H1 (cell line): ENCODE measurements at regions not wholly inside any gene's neighbourhood (a gene's known extent, or its start where the extent isn't known, plus 50 kb on each side); places are given as distances from the start of the nearest gene placed in this dataset.

Source experiments
- CTCF ChIA-PET: fragments of 300-600 bp; sonication (Branson Sonifier 250); formaldehyde crosslinking; loops from one replicate; lab custom pipeline; 2021; ENCODE audit not compliant: partially characterized antibody; lab: Charles Lee
- POLR2A ChIA-PET: fragments of 300-600 bp; sonication (Branson Sonifier 250); formaldehyde crosslinking; loops from one replicate; lab custom pipeline; 2021; ENCODE audit warnings: inconsistent platforms; ENCODE audit not compliant: partially characterized antibody; lab: Charles Lee
- DNase-seq, 2 experiments: peaks; one replicate each; pipeline versions ENCODE4 v3.0.0 to v3.0.0-alpha.2; 2010 to 2022; ENCODE audit warnings: low spot score in 2 of 2, low read depth in 1 of 2, mixed read lengths in 1 of 2
- FAIRE-seq: peaks from 2 replicates; lab custom pipeline; 2011; peaks lifted over from hg19 to GRCh38; lab: Jason Lieb, UNC
- H2AFZ ChIP-seq: 2 replicates; pipeline ENCODE4 v1.8.1; 2012; ENCODE audit warnings: low read length, inconsistent platforms
- H2AK5ac ChIP-seq: 2 replicates; pipeline ENCODE4 v1.6.1; 2013; ENCODE audit warnings: low read depth, low read length
- H2BK120ac ChIP-seq: replicated peaks from 2 replicates; pipeline ENCODE3; 2013; ENCODE audit warnings: low read depth, low read length, inconsistent platforms
- H2BK12ac ChIP-seq: 2 replicates; pipeline ENCODE4 v1.6.1; 2013; ENCODE audit warnings: low read depth, low read length
- H2BK15ac ChIP-seq: 2 replicates; pipeline ENCODE4 v1.6.1; 2013; ENCODE audit warnings: low read length
- H2BK20ac ChIP-seq: 2 replicates; pipeline ENCODE4 v1.6.1; 2013; ENCODE audit warnings: low read length
- H2BK5ac ChIP-seq: 2 replicates; pipeline ENCODE4 v1.6.1; 2013; ENCODE audit warnings: low read depth, low read length
- H3K14ac ChIP-seq: 2 replicates; pipeline ENCODE4 v1.6.1; 2013; ENCODE audit warnings: inconsistent platforms; ENCODE audit not compliant: insufficient read length
- H3K18ac ChIP-seq: 2 replicates; pipeline ENCODE4 v1.6.1; 2013; ENCODE audit warnings: low read length; ENCODE audit errors: extremely low read depth
- H3K23ac ChIP-seq: 2 replicates; pipeline ENCODE4 v1.6.1; 2013; ENCODE audit warnings: inconsistent platforms; ENCODE audit not compliant: insufficient read length
- H3K23me2 ChIP-seq: 2 replicates; pipeline ENCODE4 v1.6.1; 2013; ENCODE audit warnings: low read depth, low read length
- H3K27ac ChIP-seq: 2 replicates; pipeline ENCODE4 v1.6.1; 2011; ENCODE audit warnings: low read depth, low read length, inconsistent platforms
- H3K27me3 ChIP-seq, 4 experiments: replicated peaks in 1 of 4; 1 replicate in 1 of 4; 2 replicates in 3 of 4; pipeline versions ENCODE4 v1.6.1 to v1.8.1; 2011 to 2013; ENCODE audit warnings: low read length in 3 of 4, mild to moderate bottlenecking in 3 of 4, inconsistent platforms in 2 of 4, mixed read lengths in 2 of 4, moderate library complexity in 1 of 4; ENCODE audit not compliant: control insufficient read depth in 3 of 4, insufficient read depth in 3 of 4; ENCODE audit errors: extremely low read depth in 1 of 4
- H3K36me3 ChIP-seq, 4 experiments: 2 replicates each; pipeline versions ENCODE4 v1.6.1 to v1.8.1; 2011 to 2013; ENCODE audit warnings: mild to moderate bottlenecking in 4 of 4, low read length in 3 of 4, moderate library complexity in 2 of 4, control low read depth in 1 of 4, inconsistent platforms in 1 of 4; ENCODE audit not compliant: insufficient read depth in 4 of 4, control insufficient read depth in 2 of 4
- H3K4ac ChIP-seq: replicated peaks from 2 replicates; pipeline ENCODE3; 2013; ENCODE audit warnings: low read length, low read depth, mixed read lengths, inconsistent platforms; ENCODE audit not compliant: insufficient read length
- H3K4me1 ChIP-seq, 4 experiments: replicated peaks in 1 of 4; 1 replicate in 1 of 4; 2 replicates in 3 of 4; pipeline versions ENCODE4 v1.6.1 to v1.8.1; 2011 to 2013; ENCODE audit warnings: low read length in 3 of 4, inconsistent platforms in 2 of 4, mixed read lengths in 1 of 4; ENCODE audit not compliant: insufficient read depth in 4 of 4, control insufficient read depth in 3 of 4
- H3K4me2 ChIP-seq, 2 experiments: 2 replicates each; pipeline versions ENCODE4 v1.6.1 to v1.8.1; 2011 to 2013; ENCODE audit warnings: low read depth in 2 of 2, low read length in 2 of 2, control low read depth in 1 of 2, inconsistent platforms in 1 of 2, mild to moderate bottlenecking in 1 of 2; ENCODE audit not compliant: insufficient read depth in 1 of 2
- H3K4me3 ChIP-seq, 4 experiments: fragments of 200-600, 300-600 bp in 1 of 4; sonication (generic), shearing (Covaris generic), sonication (Bioruptor Twin) in 1 of 4; 2 replicates each; pipeline versions ENCODE4 v1.5.1 to v1.8.1; 2011 to 2016; ENCODE audit warnings: low read length in 4 of 4, low read depth in 3 of 4, control low read depth in 2 of 4, inconsistent platforms in 2 of 4, mild to moderate bottlenecking in 2 of 4, mixed read lengths in 1 of 4, moderate library complexity in 1 of 4; ENCODE audit not compliant: insufficient read depth in 2 of 4; ENCODE audit errors: extremely low read depth in 1 of 4
- H3K56ac ChIP-seq: replicated peaks from 2 replicates; pipeline ENCODE3; 2013; ENCODE audit warnings: low read depth, mild to moderate bottlenecking, mixed read lengths, low read length, inconsistent platforms; ENCODE audit not compliant: insufficient read length
- H3K79me1 ChIP-seq: 2 replicates; pipeline ENCODE4 v1.6.1; 2013; ENCODE audit warnings: low read depth, low read length, control low read depth
- H3K79me2 ChIP-seq, 2 experiments: 2 replicates each; pipeline versions ENCODE4 v1.6.1 to v1.8.1; 2012 to 2013; ENCODE audit warnings: low read length in 2 of 2, mild to moderate bottlenecking in 2 of 2, inconsistent platforms in 1 of 2; ENCODE audit not compliant: insufficient read depth in 2 of 2, control insufficient read depth in 1 of 2
- H3K9ac ChIP-seq, 4 experiments: replicated peaks in 1 of 4; 1 replicate in 1 of 4; 2 replicates in 3 of 4; pipeline versions ENCODE4 v1.6.1 to v1.8.1; 2011 to 2013; ENCODE audit warnings: low read depth in 3 of 4, low read length in 3 of 4, control low read depth in 2 of 4, mild to moderate bottlenecking in 2 of 4, moderate library complexity in 2 of 4, inconsistent platforms in 1 of 4; ENCODE audit errors: extremely low read depth in 1 of 4
- H3K9me3 ChIP-seq, 2 experiments: 2 replicates each; pipeline versions ENCODE4 v1.6.1 to v1.8.1; 2012 to 2013; ENCODE audit warnings: mild to moderate bottlenecking in 2 of 2, moderate library complexity in 2 of 2, control low read depth in 1 of 2, inconsistent platforms in 1 of 2, low read depth in 1 of 2, low read length in 1 of 2, mixed read lengths in 1 of 2; ENCODE audit not compliant: insufficient read depth in 2 of 2
- H4K20me1 ChIP-seq, 2 experiments: replicated peaks in 1 of 2; 2 replicates each; pipeline versions ENCODE3 to v1.8.1; 2011 to 2013; ENCODE audit warnings: inconsistent platforms in 2 of 2, low read length in 2 of 2, mild to moderate bottlenecking in 1 of 2; ENCODE audit not compliant: insufficient read depth in 2 of 2, control insufficient read depth in 1 of 2
- H4K5ac ChIP-seq: 2 replicates; pipeline ENCODE4 v1.6.1; 2013; ENCODE audit warnings: low read length, low read depth, mixed read lengths, inconsistent platforms; ENCODE audit not compliant: insufficient read length
- H4K8ac ChIP-seq: 2 replicates; pipeline ENCODE4 v1.8.0; 2013; ENCODE audit warnings: mild to moderate bottlenecking, moderate library complexity, low read length, inconsistent platforms; ENCODE audit not compliant: insufficient read depth; ENCODE audit errors: extremely low read depth
- H4K91ac ChIP-seq: replicated peaks from 2 replicates; pipeline ENCODE3; 2013; ENCODE audit warnings: low read length, mixed read lengths, inconsistent platforms; ENCODE audit not compliant: insufficient read length
- BACH1 ChIP-seq: IDR thresholded peaks from 2 replicates; pipeline ENCODE4 v1.6.1; 2012; ENCODE audit warnings: low read length, improper control_type of control experiment
- CBX8 ChIP-seq: fragments of 300-800, 300-1000 bp; sonication (generic); IDR thresholded peaks from 2 replicates; pipeline ENCODE4 v1.7.1; 2016; ENCODE audit warnings: low read depth, low read length, borderline replicate concordance
- CEBPB ChIP-seq: IDR thresholded peaks from 2 replicates; pipeline ENCODE4 v1.6.1; 2012; ENCODE audit warnings: low read depth, low read length
- CHD1 ChIP-seq: IDR thresholded peaks from 2 replicates; pipeline ENCODE4 v1.6.1; 2012; ENCODE audit warnings: low read depth, low read length, improper control_type of control experiment
- EZH2 ChIP-seq: fragments of 200-600 bp; sonication (generic); IDR thresholded peaks from 2 replicates; pipeline ENCODE4 v1.7.1; 2012; ENCODE audit warnings: low read depth, mild to moderate bottlenecking, moderate library complexity, low read length, inconsistent platforms; ENCODE audit not compliant: severe bottlenecking
- FOSL1 ChIP-seq: IDR thresholded peaks from 2 replicates; pipeline ENCODE4 v1.6.1; 2011; ENCODE audit warnings: mild to moderate bottlenecking, low read depth, low read length, moderate library complexity; ENCODE audit not compliant: insufficient read depth
- KDM5A ChIP-seq: fragments of 200-600 bp; IDR thresholded peaks from 2 replicates; pipeline ENCODE4 v1.7.1; 2012; ENCODE audit warnings: mild to moderate bottlenecking, low read length, inconsistent platforms, mixed read lengths
- NANOG ChIP-seq: IDR thresholded peaks from 2 replicates; pipeline ENCODE4 v1.6.1; 2011; ENCODE audit warnings: low read length, low read depth, mild to moderate bottlenecking, inconsistent platforms; ENCODE audit not compliant: insufficient read depth, poor library complexity, severe bottlenecking
- NRF1 ChIP-seq: IDR thresholded peaks from 2 replicates; pipeline ENCODE4 v1.6.1; 2011; ENCODE audit warnings: mild to moderate bottlenecking, low read depth, low read length, improper control_type of control experiment
- POU5F1 ChIP-seq: IDR thresholded peaks from 2 replicates; pipeline ENCODE4 v1.6.1; 2011; ENCODE audit warnings: low read depth, mild to moderate bottlenecking, low read length, moderate library complexity
- RXRA ChIP-seq: IDR thresholded peaks from 2 replicates; pipeline ENCODE4 v1.6.1; 2011; ENCODE audit warnings: low read depth, mild to moderate bottlenecking, low read length, moderate library complexity; ENCODE audit not compliant: insufficient read depth
- SIRT6 ChIP-seq: IDR thresholded peaks from one replicate; pipeline ENCODE4 v1.7.1; 2012; ENCODE audit warnings: low read length, inconsistent platforms
- TAF1 ChIP-seq: IDR thresholded peaks from 2 replicates; pipeline ENCODE4 v1.6.1; 2011; ENCODE audit warnings: mild to moderate bottlenecking, low read depth, low read length
- TBP ChIP-seq: IDR thresholded peaks from 2 replicates; pipeline ENCODE4 v1.6.1; 2011; ENCODE audit warnings: low read depth, low read length, improper control_type of control experiment
- TCF12 ChIP-seq: IDR thresholded peaks from 2 replicates; pipeline ENCODE4 v1.6.1; 2011; ENCODE audit warnings: low read depth, mild to moderate bottlenecking, low read length
- ZNF274 ChIP-seq: IDR thresholded peaks from 2 replicates; pipeline ENCODE4 v1.7.0; 2012; ENCODE audit warnings: low read length, borderline replicate concordance; ENCODE audit errors: extremely low read depth
- WGBS, 2 experiments: shearing (Covaris generic) in 1 of 2; methylation state at CpG; one replicate each; pipeline versions ENCODE4 v1.1.6 to v1.1.7; 2013 to 2015; ENCODE audit warnings: low lambda C conversion rate in 2 of 2, mixed read lengths in 2 of 2, inconsistent platforms in 1 of 2, low coverage in 1 of 2, missing lambda C conversion rate in 1 of 2; ENCODE audit not compliant: insufficient replicate concordance in 2 of 2, insufficient coverage in 1 of 2, insufficient read length in 1 of 2; ENCODE audit errors: extremely low coverage in 1 of 2, missing lambda C conversion rate in 1 of 2; 5-methylcytosine and 5-hydroxymethylcytosine counted together

- CTCF ChIA-PET: interaction anchor here (0.8 to 2.0 kb wide), 4 partner anchors 9 to 42 kb away, joined by 3 to 8 read pairs (median 4); no protein-coding TSS in a partner anchor
- Histone ChIP-seq H2AFZ (no peak overlapping the region), H2BK12ac (no peak overlapping the region)
- TF ChIP-seq RXRA: no peak
- TF ChIP-seq CHD1: no peak
- TF ChIP-seq POU5F1: no peak
- TF ChIP-seq NRF1: no peak
- no peak for TF ChIP-seq BACH1
- no peak for TF ChIP-seq TCF12
- TF ChIP-seq SIRT6: no peak
- no peak for TF ChIP-seq ZNF274
- TF ChIP-seq TBP: no peak
- no peak for TF ChIP-seq FOSL1
- TF ChIP-seq EZH2: no peak
- no peak for TF ChIP-seq CEBPB
- no peak for TF ChIP-seq CBX8
- TF ChIP-seq TAF1: no peak
- no peak for TF ChIP-seq NANOG
- TF ChIP-seq KDM5A: no peak
Measured at GRCh38 chr10:128222332-128222849, 96.2 kb upstream of the MKI67 start.

More at GRCh38 chr10:128222332-128222849, 96.2 kb upstream of the MKI67 start:
- no peak for FAIRE-seq
- Histone ChIP-seq H2BK120ac (no peak overlapping the region), H3K14ac (no peak overlapping the region), H2BK20ac (no peak overlapping the region), H3K79me1 (no peaks in the 10 kb centered on the region), H4K8ac (no peak overlapping the region), H3K4me2 (no peak overlapping the region), H3K79me2 (no peaks in the 10 kb centered on the region), H2BK15ac (no peak overlapping the region), H3K56ac (no peak overlapping the region), H2AK5ac (no peak overlapping the region), H3K36me3 (no peaks in the 10 kb centered on the region), H4K5ac (no peak overlapping the region), H3K4ac (no peak overlapping the region), H3K23ac (no peak overlapping the region), H3K27me3 (no peaks in the 10 kb centered on the region), H3K4me1 (peaks cover 0 to 2% (median under 1%) of the 10 kb centered on the region in 4 experiments; a peak in 2 of 7 replicates), H3K9me3 (no peaks in the 10 kb centered on the region), H4K20me1 (no peaks in the 10 kb centered on the region), H2BK5ac (no peak overlapping the region), H4K91ac (no peak overlapping the region), H3K9ac (no peak overlapping the region), H3K23me2 (peaks cover 3% of the 10 kb centered on the region; the same call in 1 of the 2 replicates), H3K18ac (no peak overlapping the region), H3K27ac (no peak overlapping the region), H3K4me3 (no peak overlapping the region)
- WGBS, 2 experiments: 94% methylated on average over 9 of the region's 11 CpGs; no CpG with 5 or more reads in 1 of the 2 experiments
- POLR2A ChIA-PET: no interaction called here
- DNase-seq: no peak
